Stimulated activated CD4-positive, alpha-beta T cell treated with anti-CD3 and anti-CD28 coated beads, Interleukin-12 subunit alpha, Interleukin-12 subunit beta, amount 100 ng/mL, for 24 hours (primary cell): ENCODE measurements at regions not wholly inside any gene's neighbourhood (a gene's known extent, or its start where the extent isn't known, plus 50 kb on each side); places are given as distances from the start of the nearest gene placed in this dataset.
"Not testable (repeated sequence)": the region's sequence is repeated elsewhere in the genome, so short reads cannot be mapped to it uniquely, and the experiment has no call there.

Experiments used
- DNase-seq, 2 experiments: peaks; one replicate each; pipeline ENCODE4 v3.0.0-alpha.2; 2020; ENCODE audit warnings: low read depth in 2 of 2

- no peak for DNase-seq
These were observed 54.7 kb upstream of the ARSJ start for GRCh38 chr4:114034189-114034588.

- no peak for DNase-seq
These were observed 57.0 kb upstream of the ARSJ start for GRCh38 chr4:114036426-114036825.

GRCh38 chr4:114036864-114037263 is 57.4 kb upstream of the ARSJ start:
- DNase-seq = no peak

DNA sequence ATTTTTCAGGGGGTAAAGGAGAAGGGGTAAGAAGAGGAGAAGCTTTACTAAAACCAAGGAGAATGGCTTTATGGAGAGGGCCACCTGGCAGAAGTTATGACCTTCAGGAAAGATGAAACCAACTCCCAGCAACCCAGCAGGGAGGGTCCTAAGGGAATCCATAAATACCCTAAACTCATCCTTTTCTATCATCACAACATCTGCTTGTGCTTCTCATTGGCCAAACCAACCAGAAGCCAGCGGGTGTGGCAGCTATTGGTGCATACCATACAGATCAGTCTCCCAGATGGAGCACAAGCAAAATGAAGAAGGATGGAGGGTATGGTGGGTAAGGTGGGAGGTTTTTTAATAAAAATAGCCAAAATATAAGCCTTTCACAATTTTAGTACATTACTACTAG is 58.5 kb upstream of the ARSJ start:
- no peak for DNase-seq

DNA sequence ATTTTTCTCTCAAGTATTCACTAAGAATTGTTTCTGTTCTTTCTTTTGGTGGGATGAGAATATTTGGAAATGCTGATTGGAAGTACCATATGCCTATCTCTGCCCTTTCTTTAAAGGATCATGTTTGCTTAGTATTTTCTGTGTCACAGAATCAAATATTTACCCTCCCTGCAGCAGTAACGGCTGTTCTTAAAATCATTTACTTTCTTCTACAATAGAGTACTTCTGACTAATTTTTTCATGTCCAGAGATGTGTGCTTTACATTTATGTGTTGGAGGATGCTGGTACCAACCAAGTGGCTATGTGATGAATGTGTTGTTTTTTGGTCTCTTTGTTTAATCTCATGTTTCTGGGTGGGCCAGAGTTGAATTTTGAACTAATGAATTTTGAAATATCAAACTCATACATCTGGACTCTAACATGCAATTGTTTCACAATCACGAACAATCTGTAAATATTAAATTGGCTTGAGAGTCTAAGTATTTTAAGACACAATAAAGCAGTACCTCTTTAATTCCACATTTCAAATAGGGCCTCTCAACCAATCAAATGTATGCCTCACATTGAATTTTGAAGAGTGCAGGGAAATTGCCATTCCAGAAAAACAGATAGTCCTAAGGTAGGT is 59.4 kb upstream of the ARSJ start:
- DNase-seq = no peak

GRCh38 chr4:114040319-114041116 is 61.1 kb upstream of the ARSJ start:
- DNase-seq = no peak

DNA sequence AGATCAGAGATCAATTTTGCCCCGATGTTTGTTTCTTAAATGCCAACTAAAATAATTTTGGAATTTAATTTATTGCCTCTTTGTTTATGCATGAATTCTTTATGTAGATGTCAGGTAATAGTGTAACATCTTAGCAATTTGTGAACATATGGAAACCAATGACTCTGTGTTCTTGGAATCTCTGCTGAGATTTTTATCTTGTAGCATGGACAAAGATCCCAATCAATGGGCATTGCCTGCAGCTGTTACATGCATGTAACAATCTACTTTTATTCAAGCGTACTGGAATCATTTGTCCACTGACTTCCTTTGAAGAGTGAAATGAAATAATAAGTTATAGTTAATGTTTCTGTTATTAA is 61.6 kb upstream of the ARSJ start:
- no peak for DNase-seq

- DNase-seq = no peak
These were observed 63.7 kb upstream of the ARSJ start for GRCh38 chr4:114043116-114043515.

- DNase-seq = not testable (repeated sequence)
These were observed 64.9 kb upstream of the ARSJ start for GRCh38 chr4:114044351-114044750.

DNA sequence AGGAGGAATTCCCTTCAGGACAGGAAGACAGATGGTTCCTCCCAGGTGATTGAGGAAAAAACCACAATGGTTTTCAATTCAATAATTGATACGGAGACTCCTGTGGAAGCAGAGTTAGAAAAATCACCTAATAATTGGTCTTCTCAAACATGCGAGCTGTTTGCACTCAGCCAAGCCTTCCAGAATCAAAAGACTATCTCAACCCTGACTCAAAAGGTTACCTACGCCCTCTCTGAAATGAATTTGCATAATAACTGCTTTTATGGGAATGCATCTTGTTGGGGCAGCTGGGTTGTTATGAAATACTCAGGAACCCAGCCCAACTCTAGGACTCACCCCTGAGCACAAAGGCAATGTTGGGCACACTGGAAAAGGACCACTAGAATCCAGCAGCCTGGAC is 66.9 kb upstream of the ARSJ start:
- no peak for DNase-seq

DNA sequence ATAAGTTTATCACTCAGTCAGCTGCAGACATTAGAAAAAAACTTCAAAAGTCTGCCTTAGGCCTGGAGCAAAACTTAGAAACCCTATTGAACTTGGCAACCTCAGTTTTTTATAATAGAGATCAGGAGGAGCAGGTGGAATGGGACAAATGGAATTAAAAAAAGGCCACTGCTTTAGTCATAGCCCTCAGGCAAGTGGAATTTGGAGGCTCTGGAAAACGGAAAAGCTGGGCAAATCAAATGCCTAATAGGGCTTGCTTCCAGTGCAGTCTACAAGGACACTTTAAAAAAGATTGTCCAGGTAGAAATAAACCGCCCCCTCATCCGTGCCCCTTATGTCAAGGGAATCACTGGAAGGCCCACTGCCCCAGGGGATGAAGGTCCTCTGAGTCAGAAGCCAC is 68.7 kb upstream of the ARSJ start:
- not testable (repeated sequence) for DNase-seq

DNA sequence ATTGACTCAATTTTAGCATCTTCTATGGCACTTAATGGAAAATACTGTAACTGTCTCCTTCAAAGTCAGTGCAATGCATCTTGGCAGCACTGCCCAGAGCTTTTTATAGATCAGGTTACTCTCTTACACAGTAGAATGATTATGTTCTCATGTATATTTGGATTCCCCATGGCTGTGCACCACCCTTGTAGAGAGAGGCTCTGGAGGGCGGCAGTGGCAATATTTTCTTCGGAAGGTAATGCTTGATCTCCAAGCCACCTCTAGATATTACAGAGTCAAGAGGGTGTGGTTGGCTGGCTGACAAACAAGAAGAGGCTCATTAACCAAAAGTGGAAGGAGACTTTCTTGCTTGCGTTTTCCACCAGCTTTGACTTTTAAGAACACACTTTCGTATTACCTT is 72.8 kb upstream of the ARSJ start:
- no peak for DNase-seq

GRCh38 chr4:114056599-114056998 is 77.2 kb upstream of the ARSJ start:
- no peak for DNase-seq

DNA sequence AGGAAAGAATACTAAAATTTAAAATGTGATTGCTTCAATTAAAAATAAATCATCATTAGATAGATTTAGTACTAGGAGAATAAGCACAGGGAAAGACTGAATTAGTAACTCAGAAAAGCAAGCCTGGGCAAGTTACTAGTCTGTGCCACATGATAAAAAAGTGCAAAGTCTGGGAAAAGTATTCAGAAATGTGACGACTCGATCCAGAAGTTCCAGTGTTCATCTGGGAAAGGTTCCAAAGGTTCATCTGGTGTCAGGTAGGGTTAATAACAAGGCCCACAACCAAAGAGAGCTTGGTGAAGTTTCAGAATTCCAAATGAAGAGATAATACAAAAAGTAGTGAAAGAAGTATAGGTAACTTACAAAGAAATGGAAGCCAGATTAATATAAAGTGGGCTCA is 78.3 kb upstream of the ARSJ start:
- no peak for DNase-seq

GRCh38 chr4:114062499-114062898 is 83.1 kb upstream of the ARSJ start:
- DNase-seq = no peak

GRCh38 chr4:114072781-114073180 is 93.3 kb upstream of the ARSJ start:
- no peak for DNase-seq

DNA sequence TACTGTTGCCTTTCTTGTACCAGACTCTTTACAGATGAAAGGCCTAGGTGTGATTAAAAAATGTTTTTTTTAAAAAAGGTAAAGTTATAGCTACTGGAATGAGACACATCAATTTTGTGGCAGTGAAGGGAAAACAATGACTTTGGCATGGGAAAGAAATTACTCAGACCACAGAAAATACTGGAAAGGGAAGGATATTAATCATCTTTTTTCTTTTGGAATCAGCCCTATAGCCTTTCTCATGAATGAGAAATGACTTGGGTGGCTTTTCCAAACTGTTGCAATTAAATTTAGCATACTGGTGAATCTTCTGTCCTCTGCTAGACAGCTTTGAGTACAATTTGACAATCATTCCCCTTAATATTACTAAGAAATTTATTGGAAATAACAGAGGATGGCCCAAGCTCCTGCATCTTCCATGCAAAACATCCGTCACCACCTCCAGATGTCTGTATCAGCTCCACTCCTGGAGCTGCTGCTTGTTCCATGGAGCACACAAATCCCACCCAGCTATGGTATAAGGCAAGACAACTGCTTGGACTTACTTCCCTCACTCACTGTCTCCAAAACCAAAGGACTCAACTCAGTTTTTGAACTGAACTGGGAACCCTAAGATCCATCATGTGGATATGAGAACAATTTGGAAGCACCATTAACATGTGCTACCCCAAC is 97.6 kb upstream of the ARSJ start:
- no peak for DNase-seq

- no peak for DNase-seq
These were observed 98.2 kb upstream of the ARSJ start for GRCh38 chr4:114077610-114078009.

DNA sequence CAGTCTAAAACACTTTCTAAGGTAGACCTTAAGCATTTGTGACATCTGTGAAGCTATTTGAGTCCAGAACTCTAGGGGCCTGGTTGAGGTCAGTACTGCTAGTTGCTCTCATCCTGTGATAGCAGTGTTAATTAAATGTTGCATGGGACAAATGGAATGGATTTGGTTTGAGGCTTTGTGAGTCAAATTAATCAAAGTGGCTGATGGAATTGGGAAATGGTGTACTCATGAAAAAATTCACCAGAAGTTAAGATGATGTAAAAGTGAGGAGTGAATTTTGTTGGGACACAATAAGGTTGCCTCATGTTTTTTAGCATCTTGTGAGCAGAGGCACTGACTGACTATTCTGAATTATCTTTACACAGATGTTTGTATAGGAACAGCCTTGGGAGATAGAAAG is 99.2 kb upstream of the ARSJ start:
- no peak for DNase-seq

DNA sequence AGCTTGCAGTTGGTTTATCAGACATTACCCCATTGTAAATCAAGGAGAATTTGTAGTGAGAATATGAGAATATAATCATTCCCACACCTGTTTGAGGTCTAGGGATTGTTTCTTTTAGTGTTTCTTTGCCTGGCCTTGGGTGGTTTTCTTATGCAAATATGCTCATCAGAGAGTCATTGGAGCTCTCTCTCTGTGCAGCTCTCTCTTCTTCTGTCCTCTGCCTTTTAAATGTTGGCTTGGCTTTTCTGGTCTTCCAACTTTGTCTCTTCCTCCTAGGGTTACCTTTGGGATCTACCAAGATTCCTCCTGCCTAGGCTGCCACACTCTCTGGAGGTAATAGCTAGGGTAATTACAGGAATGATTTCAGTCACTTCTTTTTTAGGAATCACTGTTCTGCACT is 102.3 kb upstream of the ARSJ start:
- no peak for DNase-seq

DNA sequence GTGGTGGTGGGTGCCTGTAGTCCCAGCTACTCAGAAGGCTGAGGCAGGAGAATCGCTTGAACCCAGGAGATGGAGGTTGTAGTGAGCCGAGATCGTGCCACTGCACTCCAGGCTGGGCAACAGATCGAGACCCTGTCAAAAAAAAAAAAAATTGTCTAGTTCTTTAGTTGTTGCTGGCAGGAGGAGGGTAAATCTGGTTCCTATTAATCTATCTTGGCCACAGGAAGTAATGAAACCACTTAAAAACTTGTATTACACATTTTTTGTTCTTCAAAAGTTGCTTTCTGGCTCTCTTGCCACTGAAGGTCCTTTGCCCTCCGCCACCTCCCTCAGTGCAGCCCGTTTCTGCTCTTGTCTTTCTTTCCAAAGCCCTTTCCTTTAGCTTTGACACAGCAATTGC is 102.9 kb upstream of the ARSJ start:
- no peak for DNase-seq

DNA sequence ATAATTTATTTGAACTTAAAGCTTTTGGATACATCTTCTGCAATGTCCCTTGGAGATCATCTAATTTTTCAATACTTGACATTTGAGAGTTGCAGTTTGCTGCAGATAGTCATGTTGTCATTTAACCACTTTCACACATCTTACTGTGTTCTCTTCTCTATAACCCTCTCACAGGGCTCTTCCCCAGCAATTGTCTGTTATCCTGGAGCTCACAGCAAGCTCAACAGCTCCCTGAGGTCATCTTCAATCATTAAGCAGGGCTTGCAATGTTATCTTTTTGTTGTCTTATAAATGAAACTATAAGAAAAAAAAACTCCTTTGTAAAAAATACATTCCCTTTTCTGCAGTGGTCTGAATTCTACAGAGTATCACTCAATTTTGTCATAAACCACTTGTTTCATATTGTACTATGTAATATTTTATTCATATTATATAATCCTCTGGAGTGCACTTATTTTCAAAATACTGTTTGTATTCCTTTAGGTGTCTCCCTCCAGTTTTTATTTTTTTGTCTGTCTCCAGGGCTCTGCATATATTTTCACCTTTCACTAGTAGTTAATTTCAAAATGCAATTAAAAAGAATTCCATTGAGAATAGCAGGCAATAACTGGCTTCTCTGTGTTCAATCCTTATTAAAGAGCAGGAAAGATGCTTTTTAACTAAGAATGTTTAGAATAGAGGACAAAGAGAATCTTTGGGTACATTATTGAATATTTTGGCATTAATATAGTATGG is 106.3 kb upstream of the ARSJ start:
- no peak for DNase-seq
